GM23248 (cell line): ENCODE measurements at regions not wholly inside any gene's neighbourhood (a gene's known extent, or its start where the extent isn't known, plus 50 kb on each side); places are given as distances from the start of the nearest gene placed in this dataset.

ENCODE experiments used
- EZH2 ChIP-seq: fragments of 200-600 bp; sonication (generic); IDR thresholded peaks from 2 replicates; pipeline ENCODE4 v1.6.1; 2018; ENCODE audit warnings: antibody characterized with exemption, mild to moderate bottlenecking; ENCODE audit not compliant: insufficient read depth, poor library complexity, severe bottlenecking
- EZH2phosphoT487 ChIP-seq: fragments of 200-600 bp; sonication (generic); IDR thresholded peaks from 2 replicates; pipeline ENCODE4 v1.6.1; 2018; ENCODE audit warnings: antibody characterized with exemption, moderate library complexity, mild to moderate bottlenecking, low read depth; ENCODE audit not compliant: insufficient read depth

GRCh38 chrX:42415636-42416035 lies 362.3 kb downstream of the PPP1R2C start:
- TF ChIP-seq EZH2, result no peak
- no peak for TF ChIP-seq EZH2phosphoT487
